PC-3 (cell line): ENCODE measurements at regions not wholly inside any gene's neighbourhood (a gene's known extent, or its start where the extent isn't known, plus 50 kb on each side); places are given as distances from the start of the nearest gene placed in this dataset.

ENCODE experiments used
- CTCF ChIP-seq: fragments of 300-600 bp; sonication (generic); conservative IDR thresholded peaks from 2 replicates; pipeline ENCODE4 v1.5.1; 2017; ENCODE audit warnings: antibody characterized with exemption, low read depth, mild to moderate bottlenecking, low read length
- EZH2 ChIP-seq: fragments of 300-600 bp; sonication (generic); IDR thresholded peaks from one replicate; pipeline ENCODE4 v1.6.1; 2017; ENCODE audit warnings: antibody characterized with exemption, mild to moderate bottlenecking, low read length; ENCODE audit not compliant: unreplicated experiment
- EZH2phosphoT487 ChIP-seq: fragments of 300-600 bp; sonication (generic); IDR thresholded peaks from 2 replicates; pipeline ENCODE4 v1.6.1; 2018; ENCODE audit warnings: mild to moderate bottlenecking, antibody characterized with exemption, low read length, borderline replicate concordance

GRCh38 chr7:46091071-46091470 is 170.0 kb upstream of the IGFBP3 start:
- TF ChIP-seq CTCF (no peak), EZH2 (no peak), EZH2phosphoT487 (no peak)
